ENCODE measurements at regions not wholly inside any gene's neighbourhood (a gene's known extent, or its start where the extent isn't known, plus 50 kb on each side); places are given as distances from the start of the nearest gene placed in this dataset.

- TF ChIP-seq POLR2A (IDR thresholded peaks at IDR 0.05; ENCODE audit: low read depth, low read length) = no peak
- no peak for TF ChIP-seq TAF1 (IDR thresholded peaks at IDR 0.05; ENCODE audit: borderline replicate concordance, low read depth, low read length)
- TF ChIP-seq POLR2AphosphoS5 (IDR thresholded peaks at IDR 0.05; ENCODE audit: low read depth, low read length) = no peak
These were observed 460.4 kb upstream of the ZNF804A start for GRCh38 chr2:184137955-184138354.
